KMS-11 (cell line): ENCODE measurements at regions not wholly inside any gene's neighbourhood (a gene's known extent, or its start where the extent isn't known, plus 50 kb on each side); places are given as distances from the start of the nearest gene placed in this dataset.

Experiments
- H2AFZ ChIP-seq: fragments of 200-600 bp; sonication (generic); 2 replicates; pipeline ENCODE4 v1.6.1; 2016; ENCODE audit warnings: antibody characterized with exemption, mixed run types, low read depth
- H3K27ac ChIP-seq: fragments of 200-600 bp; sonication (generic); 2 replicates; pipeline ENCODE4 v1.6.1; 2016; ENCODE audit warnings: mild to moderate bottlenecking, mixed run types
- H3K27me3 ChIP-seq: fragments of 200-600 bp; sonication (generic); 2 replicates; pipeline ENCODE4 v1.6.1; 2017; ENCODE audit warnings: mild to moderate bottlenecking, low read depth, mixed run types, moderate library complexity; ENCODE audit not compliant: insufficient read depth
- H3K36me3 ChIP-seq: fragments of 200-600 bp; sonication (generic); 2 replicates; pipeline ENCODE4 v1.6.1; 2017; ENCODE audit warnings: mild to moderate bottlenecking, mixed run types; ENCODE audit not compliant: insufficient read depth
- H3K4me1 ChIP-seq: fragments of 200-600 bp; sonication (generic); 2 replicates; pipeline ENCODE4 v1.6.1; 2016; ENCODE audit warnings: mild to moderate bottlenecking, low read depth, mixed run types; ENCODE audit not compliant: poor library complexity, severe bottlenecking
- H3K4me2 ChIP-seq: fragments of 200-600 bp; sonication (generic); 2 replicates; pipeline ENCODE4 v1.7.0; 2016; ENCODE audit warnings: mild to moderate bottlenecking, mixed run types
- H3K4me3 ChIP-seq: fragments of 200-600 bp; sonication (generic); IDR thresholded peaks from 2 replicates; pipeline ENCODE4 v1.6.1; 2017; ENCODE audit warnings: low read depth, low read length, mixed read lengths; ENCODE audit not compliant: insufficient read depth
- H3K79me2 ChIP-seq: fragments of 200-600 bp; sonication (generic); 2 replicates; pipeline ENCODE4 v1.6.1; 2016; ENCODE audit warnings: low read depth, mixed run types; ENCODE audit not compliant: insufficient read depth
- H3K9ac ChIP-seq: fragments of 200-600 bp; sonication (generic); 2 replicates; pipeline ENCODE4 v1.6.1; 2016; ENCODE audit warnings: mild to moderate bottlenecking, mixed run types
- H4K20me1 ChIP-seq: fragments of 200-600 bp; sonication (generic); 2 replicates; pipeline ENCODE4 v1.6.1; 2016; ENCODE audit warnings: mild to moderate bottlenecking, mixed run types; ENCODE audit not compliant: insufficient read depth
- TF ChIP-seq, protein P1 (sequence below): fragments of 200-600 bp; sonication (generic); conservative IDR thresholded peaks from 2 replicates; pipeline ENCODE4 v1.6.1; 2017; ENCODE audit warnings: low read depth, mild to moderate bottlenecking, antibody characterized with exemption, low read length, moderate library complexity, mixed read lengths

DNA sequence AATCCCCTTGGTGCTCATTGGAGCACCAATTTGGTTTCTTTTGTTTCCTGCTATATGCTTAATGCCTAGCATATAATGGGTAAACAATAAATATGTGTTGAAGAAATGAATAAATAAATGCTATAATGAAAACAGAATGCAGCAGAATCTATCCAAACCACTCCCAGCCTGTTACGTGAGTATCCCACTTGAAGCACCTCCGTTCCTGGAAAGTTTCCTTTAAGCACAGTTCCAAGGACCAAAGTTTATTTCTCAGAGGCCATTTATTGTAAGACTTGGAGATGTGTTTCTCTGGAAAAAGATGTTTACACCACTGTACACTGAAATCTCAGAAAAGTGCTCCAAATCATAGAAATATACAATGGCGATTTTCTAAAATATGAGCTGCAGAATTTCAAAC is 187.0 kb downstream of the SOX9 start:
- TF ChIP-seq, protein P1, sequence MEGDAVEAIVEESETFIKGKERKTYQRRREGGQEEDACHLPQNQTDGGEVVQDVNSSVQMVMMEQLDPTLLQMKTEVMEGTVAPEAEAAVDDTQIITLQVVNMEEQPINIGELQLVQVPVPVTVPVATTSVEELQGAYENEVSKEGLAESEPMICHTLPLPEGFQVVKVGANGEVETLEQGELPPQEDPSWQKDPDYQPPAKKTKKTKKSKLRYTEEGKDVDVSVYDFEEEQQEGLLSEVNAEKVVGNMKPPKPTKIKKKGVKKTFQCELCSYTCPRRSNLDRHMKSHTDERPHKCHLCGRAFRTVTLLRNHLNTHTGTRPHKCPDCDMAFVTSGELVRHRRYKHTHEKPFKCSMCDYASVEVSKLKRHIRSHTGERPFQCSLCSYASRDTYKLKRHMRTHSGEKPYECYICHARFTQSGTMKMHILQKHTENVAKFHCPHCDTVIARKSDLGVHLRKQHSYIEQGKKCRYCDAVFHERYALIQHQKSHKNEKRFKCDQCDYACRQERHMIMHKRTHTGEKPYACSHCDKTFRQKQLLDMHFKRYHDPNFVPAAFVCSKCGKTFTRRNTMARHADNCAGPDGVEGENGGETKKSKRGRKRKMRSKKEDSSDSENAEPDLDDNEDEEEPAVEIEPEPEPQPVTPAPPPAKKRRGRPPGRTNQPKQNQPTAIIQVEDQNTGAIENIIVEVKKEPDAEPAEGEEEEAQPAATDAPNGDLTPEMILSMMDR = no peak

GRCh38 chr17:72308744-72309385 is 188.0 kb downstream of the SOX9 start:
- Histone ChIP-seq H4K20me1 (no peaks in the 10 kb centered on the region), H3K4me1 (no peaks in the 10 kb centered on the region), H3K4me3 (no peak overlapping the region), H3K4me2 (no peak overlapping the region), H3K36me3 (no peaks in the 10 kb centered on the region), H2AFZ (no peak overlapping the region), H3K9ac (no peak overlapping the region), H3K27me3 (no peaks in the 10 kb centered on the region), H3K27ac (no peak overlapping the region), H3K79me2 (no peaks in the 10 kb centered on the region)
- TF ChIP-seq, protein P1 = no peak

More for the DNA sequence above, 187.0 kb downstream of the SOX9 start:
- Histone ChIP-seq H3K4me2 (no peak overlapping the region), H3K9ac (no peak overlapping the region), H3K27me3 (no peaks in the 10 kb centered on the region), H3K4me3 (no peak overlapping the region), H4K20me1 (no peaks in the 10 kb centered on the region), H2AFZ (no peak overlapping the region), H3K4me1 (no peaks in the 10 kb centered on the region), H3K36me3 (no peaks in the 10 kb centered on the region), H3K27ac (no peak overlapping the region), H3K79me2 (no peaks in the 10 kb centered on the region)

DNA sequence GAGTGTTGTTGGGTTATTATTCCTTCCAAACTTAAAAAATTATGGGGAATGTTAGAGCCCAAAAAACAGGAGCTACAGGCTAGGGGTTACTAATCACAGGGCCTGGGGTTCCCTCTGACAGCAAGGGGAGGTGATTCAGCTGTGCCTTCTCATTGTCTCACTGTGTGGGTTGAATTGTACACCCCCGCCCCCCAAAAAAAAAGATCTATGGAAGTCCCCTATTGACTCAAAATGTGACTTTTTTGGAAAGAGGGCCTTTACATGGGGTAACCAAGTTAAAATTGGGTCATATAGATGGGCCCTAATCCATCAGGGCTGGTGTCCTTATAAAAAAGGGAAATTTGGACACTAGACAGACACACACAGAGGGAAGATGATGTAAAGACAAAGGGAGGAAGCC is 190.2 kb downstream of the SOX9 start:
- Histone ChIP-seq H3K27me3 (no peaks in the 10 kb centered on the region), H3K79me2 (no peaks in the 10 kb centered on the region), H3K27ac (no peak overlapping the region), H3K9ac (no peak overlapping the region), H3K4me3 (no peak overlapping the region), H2AFZ (no peak overlapping the region), H3K4me2 (no peak overlapping the region), H4K20me1 (no peaks in the 10 kb centered on the region), H3K4me1 (no peaks in the 10 kb centered on the region), H3K36me3 (no peaks in the 10 kb centered on the region)
- TF ChIP-seq, protein P1 = no peak

GRCh38 chr17:72315122-72315913 is 194.5 kb downstream of the SOX9 start:
- Histone ChIP-seq H3K27ac (no peak overlapping the region), H3K27me3 (no peaks in the 10 kb centered on the region), H3K4me3 (no peak overlapping the region), H3K4me2 (no peak overlapping the region), H3K4me1 (peaks cover 9% of the 10 kb centered on the region), H4K20me1 (no peaks in the 10 kb centered on the region), H3K9ac (no peak overlapping the region), H3K36me3 (no peaks in the 10 kb centered on the region), H3K79me2 (no peaks in the 10 kb centered on the region), H2AFZ (no peak overlapping the region)
- TF ChIP-seq, protein P1 = no peak
